ENCODE measurements at regions not wholly inside any gene's neighbourhood (a gene's known extent, or its start where the extent isn't known, plus 50 kb on each side); places are given as distances from the start of the nearest gene placed in this dataset.

GRCh38 chr4:1463088-1463926, 57.1 kb upstream of the NKX1-1 start:
- no peak for DNase-seq (ENCODE audit: low read depth)

- no peak for DNase-seq (ENCODE audit: low read depth)
Measured at GRCh38 chr4:1462768-1463075, 56.5 kb upstream of the NKX1-1 start.

GRCh38 chr4:1462009-1462767, 55.9 kb upstream of the NKX1-1 start:
- no peak for DNase-seq (ENCODE audit: low read depth)

- no peak for DNase-seq (ENCODE audit: low read depth)
Measured at GRCh38 chr4:1460967-1461868, 55.0 kb upstream of the NKX1-1 start.

GRCh38 chr4:1459722-1460511, 53.7 kb upstream of the NKX1-1 start:
- no peak for DNase-seq (ENCODE audit: low read depth)

- no peak for DNase-seq (ENCODE audit: low read depth)
Measured at GRCh38 chr4:1459081-1459721, 53.0 kb upstream of the NKX1-1 start.

GRCh38 chr4:1458581-1458980, 52.3 kb upstream of the NKX1-1 start:
- DNase-seq (ENCODE audit: low read depth): no peak
